Ovary (tissue), 3 donors: ENCODE measurements at regions not wholly inside any gene's neighbourhood (a gene's known extent, or its start where the extent isn't known, plus 50 kb on each side); places are given as distances from the start of the nearest gene placed in this dataset.

ENCODE experiments used
- CTCF ChIP-seq, 3 donors: fragments of 450-650 bp in 2 of 3; fragments of 200-600 bp in 1 of 3; IDR thresholded peaks; one replicate each; pipeline versions ENCODE4 v1.5.1 to v1.8.0; 2016 to 2022; ENCODE audit warnings: antibody characterized with exemption in 3 of 3, mild to moderate bottlenecking in 1 of 3
- POLR2A ChIP-seq: fragments of 450-650 bp; IDR thresholded peaks from one replicate; pipeline ENCODE4 v1.6.1; 2017; ENCODE audit warnings: antibody characterized with exemption, mild to moderate bottlenecking, moderate library complexity
- donor health status: DM: no; HTN: no; CAD: no.

GRCh38 chr11:43602670-43603069 is 77.9 kb upstream of the HSD17B12 start:
- TF ChIP-seq POLR2A (no peak), CTCF (IDR thresholded peaks at IDR 0.05) (no peak)
